ENCODE measurements at regions not wholly inside any gene's neighbourhood (a gene's known extent, or its start where the extent isn't known, plus 50 kb on each side); places are given as distances from the start of the nearest gene placed in this dataset.

GRCh38 chr2:223225266-223225665 is 173.3 kb downstream of the KCNE4 start:
- no peak for TF ChIP-seq CTCF (conservative IDR thresholded peaks at IDR 0.05; ENCODE audit: low read length)
- H3K4me3 ChIP-seq (ENCODE audit: low read length), result no peak overlapping the region
- DNase-seq (ENCODE audit: low read depth), result no peak

- TF ChIP-seq CTCF (conservative IDR thresholded peaks at IDR 0.05; ENCODE audit: low read length), result no peak
- DNase-seq (ENCODE audit: low read depth), result no peak
- H3K4me3 ChIP-seq (ENCODE audit: low read length), result no peak overlapping the region
Observed at GRCh38 chr2:223226264-223226663, 174.3 kb downstream of the KCNE4 start.

DNA sequence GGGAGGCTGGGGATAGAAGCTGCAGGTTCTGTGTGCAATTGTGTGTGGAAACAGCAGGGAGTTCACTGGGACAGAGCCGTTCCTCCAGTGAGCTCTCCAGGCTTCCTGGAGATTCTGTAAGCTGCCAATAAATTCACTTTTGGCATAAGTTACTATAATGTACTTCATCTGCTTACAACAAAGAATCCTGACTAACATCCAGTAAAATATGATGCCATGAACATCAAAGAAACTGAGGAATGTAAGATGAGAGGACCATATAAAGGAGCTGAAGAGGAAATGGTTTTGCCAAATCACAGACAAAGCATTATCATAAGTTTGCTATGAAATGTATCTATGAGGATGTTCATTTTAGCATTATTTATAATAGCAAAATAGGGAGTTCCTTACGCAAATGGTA is 175.3 kb downstream of the KCNE4 start:
- peak; percentile 25 for DNase-seq (ENCODE audit: low read depth)
- no peak for TF ChIP-seq CTCF (conservative IDR thresholded peaks at IDR 0.05; ENCODE audit: low read length)
- H3K4me3 ChIP-seq (ENCODE audit: low read length), result no peak overlapping the region

- H3K4me3 ChIP-seq (ENCODE audit: low read length), result no peak overlapping the region
- DNase-seq (ENCODE audit: low read depth), result no peak
- TF ChIP-seq CTCF (conservative IDR thresholded peaks at IDR 0.05; ENCODE audit: low read length), result no peak
Observed at GRCh38 chr2:223228871-223229270, 176.9 kb downstream of the KCNE4 start.

GRCh38 chr2:223230352-223230751 is 178.4 kb downstream of the KCNE4 start:
- no peak for TF ChIP-seq CTCF (conservative IDR thresholded peaks at IDR 0.05; ENCODE audit: low read length)
- DNase-seq (ENCODE audit: low read depth), result no peak
- H3K4me3 ChIP-seq (ENCODE audit: low read length), result no peak overlapping the region

DNA sequence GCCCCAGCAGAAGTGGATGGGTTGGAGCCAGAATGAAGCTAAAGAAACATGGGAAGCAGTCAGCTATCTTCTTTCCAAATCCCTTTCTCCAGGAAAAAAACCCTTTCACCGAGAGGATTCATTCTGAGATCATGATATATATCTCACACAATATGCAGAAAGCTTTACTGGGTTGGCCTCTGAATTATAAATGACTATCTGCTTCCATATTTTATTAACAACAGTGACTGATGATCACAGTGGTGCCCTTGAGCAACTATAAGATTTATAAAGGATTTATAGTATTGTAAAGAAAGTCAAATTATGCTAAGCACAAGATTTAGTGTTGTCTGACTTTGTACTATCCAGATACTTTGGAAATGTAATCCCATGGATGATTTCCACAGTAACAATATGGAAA is 180.3 kb downstream of the KCNE4 start:
- no peak for TF ChIP-seq CTCF (conservative IDR thresholded peaks at IDR 0.05; ENCODE audit: low read length)
- no peak for DNase-seq (ENCODE audit: low read depth)

GRCh38 chr2:223232896-223233295 is 180.9 kb downstream of the KCNE4 start:
- TF ChIP-seq CTCF (conservative IDR thresholded peaks at IDR 0.05; ENCODE audit: low read length), result no peak
- no peak overlapping the region for H3K4me3 ChIP-seq (ENCODE audit: low read length)
- no peak for DNase-seq (ENCODE audit: low read depth)

More for the DNA sequence above, 180.3 kb downstream of the KCNE4 start:
- H3K4me3 ChIP-seq (ENCODE audit: low read length), result no peak overlapping the region
